ENCODE measurements at regions not wholly inside any gene's neighbourhood (a gene's known extent, or its start where the extent isn't known, plus 50 kb on each side); places are given as distances from the start of the nearest gene placed in this dataset.

DNA sequence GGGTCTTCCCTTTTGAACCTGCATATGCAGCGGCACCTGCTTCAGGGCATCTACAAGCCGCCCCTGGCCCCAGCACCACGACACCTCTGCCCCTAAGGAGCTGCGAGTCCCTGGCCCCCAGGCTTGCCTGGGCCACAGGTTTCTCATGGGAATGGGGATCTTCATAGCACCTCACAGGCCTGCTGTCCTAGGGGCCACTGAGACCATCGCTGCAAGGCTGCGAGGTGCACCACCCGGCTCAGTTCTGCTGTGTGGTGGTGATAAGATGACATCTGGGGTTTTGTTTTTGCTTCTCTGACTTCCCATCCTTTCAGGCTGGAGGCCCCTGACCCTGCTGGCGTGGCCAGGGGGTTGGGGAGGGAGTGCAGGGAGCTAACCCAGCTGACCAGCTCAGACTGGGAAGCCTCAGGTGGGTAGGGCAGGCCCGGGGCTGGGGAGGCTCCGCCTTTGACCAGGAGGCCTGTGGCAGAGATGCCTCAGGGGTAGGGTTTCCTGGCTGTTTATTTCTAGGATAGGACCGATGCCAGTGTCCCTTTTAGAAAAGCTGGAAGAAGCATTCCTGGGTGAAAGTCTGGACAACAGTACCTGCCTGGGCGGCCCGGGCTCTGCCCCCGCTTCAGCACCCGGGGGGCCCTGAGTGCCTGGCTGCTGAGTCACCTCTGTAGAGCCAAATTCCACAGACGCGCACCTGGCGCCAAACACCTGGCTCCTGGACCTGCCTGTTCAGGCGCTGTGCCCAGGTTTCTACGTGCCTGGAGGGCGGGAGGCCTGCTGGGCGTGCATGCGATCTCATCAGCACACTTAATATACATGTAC, 264.7 kb downstream of the DLL1 start:
- DNase-seq: no peak

DNA sequence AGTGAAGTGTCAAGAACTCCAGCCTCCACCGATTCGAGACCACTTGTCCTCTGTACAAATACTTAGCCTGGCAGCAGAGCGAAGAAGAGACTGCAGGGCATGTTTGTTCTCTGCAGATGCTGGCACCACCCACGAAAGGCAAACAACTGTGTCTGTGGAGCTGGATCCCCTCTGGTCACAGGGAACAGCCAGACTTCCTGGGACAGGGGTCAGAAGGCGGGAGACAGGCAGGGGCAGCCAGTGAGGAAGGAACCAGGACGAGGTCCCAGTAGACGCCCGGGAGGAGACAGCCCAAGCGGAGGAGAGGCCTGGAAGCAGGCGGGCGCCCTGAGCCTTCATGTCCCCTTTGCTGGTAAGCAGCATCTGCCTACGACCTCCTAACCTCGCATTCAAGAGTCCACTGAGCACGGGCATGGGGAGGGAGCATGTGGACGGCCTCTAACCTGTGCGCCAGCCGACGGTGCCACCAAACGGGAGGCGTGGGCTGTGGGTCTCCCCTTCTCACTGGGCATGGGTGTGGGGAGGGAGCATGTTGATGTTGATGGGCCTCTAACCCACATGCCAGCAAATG, 265.5 kb downstream of the DLL1 start:
- DNase-seq: no peak

- no peak for DNase-seq
Observed at GRCh38 chr6:170024940-170025339, 265.9 kb downstream of the DLL1 start.

- peak in 1 of 2 donors; percentile 8 for DNase-seq
Observed at GRCh38 chr6:170023620-170024521, 267.0 kb downstream of the DLL1 start.

- DNase-seq: no peak
Observed at GRCh38 chr6:170022827-170023619, 267.9 kb downstream of the DLL1 start.

DNA sequence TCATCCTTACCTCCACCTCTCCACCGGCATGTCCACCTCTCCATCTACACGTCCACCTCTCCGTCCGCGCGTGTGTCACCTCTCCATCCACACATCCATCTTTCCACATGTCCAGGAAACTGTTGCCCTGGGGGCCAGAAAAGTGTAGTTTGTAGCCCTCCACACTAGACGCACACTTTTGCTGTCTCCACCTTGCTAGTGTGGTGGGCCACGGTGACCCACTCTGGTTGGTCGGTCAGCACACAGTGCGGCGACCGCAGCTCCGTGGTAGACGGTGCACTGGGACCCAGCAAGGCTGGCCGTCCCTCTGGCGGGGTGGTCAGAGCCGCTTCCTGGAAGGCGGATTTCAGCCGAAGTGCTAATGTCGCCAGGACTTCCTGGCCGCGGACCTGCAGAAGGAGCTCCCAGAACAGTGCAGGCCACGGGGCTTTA, 268.6 kb downstream of the DLL1 start:
- DNase-seq: no peak

GRCh38 chr6:170021579-170021978, 269.3 kb downstream of the DLL1 start:
- DNase-seq: no peak

- no peak for DNase-seq
Observed at GRCh38 chr6:170019818-170020583, 268.6 kb downstream of the ERMARD start.

DNA sequence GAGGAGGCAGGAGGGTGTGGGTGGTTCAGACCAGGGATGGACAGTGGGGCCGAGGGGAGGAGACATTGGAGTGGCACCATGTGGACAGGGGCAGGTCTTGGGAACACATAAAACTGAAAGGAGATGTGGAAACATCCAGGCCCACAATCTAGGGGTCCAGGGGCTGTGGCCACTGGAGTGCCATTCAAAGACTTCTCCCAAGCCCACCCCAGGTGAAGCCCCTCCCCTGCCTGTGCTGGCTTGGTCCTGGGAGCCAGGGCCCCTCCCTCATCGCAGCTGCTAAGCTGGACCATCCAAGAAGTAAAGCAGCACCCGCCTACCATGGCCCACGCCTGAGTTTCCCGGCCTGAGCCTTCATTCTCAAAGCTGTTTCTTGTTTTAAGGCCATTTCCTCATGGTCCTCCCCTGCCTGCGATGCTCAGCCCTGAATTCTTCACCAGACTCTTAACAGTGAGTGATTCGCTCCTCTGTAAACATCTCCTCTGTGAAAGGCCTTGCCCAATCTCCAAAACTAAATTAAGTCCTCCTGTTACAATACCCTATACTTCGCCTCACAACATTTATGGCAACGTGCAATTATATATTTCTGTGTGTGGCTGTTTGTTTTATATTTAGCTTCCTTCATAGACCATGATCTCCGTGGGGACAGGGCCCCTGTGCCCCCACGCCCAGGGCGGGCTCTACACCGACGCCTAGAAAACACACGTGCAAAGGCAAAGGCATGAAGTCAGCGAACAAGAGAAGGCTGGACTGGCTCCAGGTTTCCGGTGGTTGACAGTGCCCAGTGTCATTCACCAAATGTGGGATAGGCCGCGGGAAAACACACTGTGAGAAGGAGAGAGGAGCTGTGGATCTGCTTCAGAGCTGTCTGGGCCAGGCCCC, 267.8 kb downstream of the ERMARD start:
- no peak for DNase-seq

- DNase-seq: no peak
Observed at GRCh38 chr6:170018422-170018935, 267.1 kb downstream of the ERMARD start.

- DNase-seq: no peak
Observed at GRCh38 chr6:170017603-170018320, 266.3 kb downstream of the ERMARD start.

- DNase-seq: no peak
Observed at GRCh38 chr6:170013815-170014214, 262.4 kb downstream of the ERMARD start.

DNA sequence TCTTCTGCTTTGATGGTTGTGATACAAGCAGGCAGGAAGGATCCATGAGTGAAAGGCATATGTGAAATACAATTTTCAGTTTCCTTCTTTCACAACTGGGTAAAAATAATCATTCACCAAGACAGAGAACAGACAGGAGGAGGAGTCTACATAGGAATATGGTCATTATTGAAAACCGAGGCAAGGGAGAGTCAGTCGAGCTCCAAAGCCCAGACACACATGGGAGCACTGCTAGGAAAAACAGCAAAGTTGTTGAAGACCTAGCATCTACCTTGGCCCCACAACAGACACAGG, 260.6 kb downstream of the ERMARD start:
- no peak for DNase-seq

DNA sequence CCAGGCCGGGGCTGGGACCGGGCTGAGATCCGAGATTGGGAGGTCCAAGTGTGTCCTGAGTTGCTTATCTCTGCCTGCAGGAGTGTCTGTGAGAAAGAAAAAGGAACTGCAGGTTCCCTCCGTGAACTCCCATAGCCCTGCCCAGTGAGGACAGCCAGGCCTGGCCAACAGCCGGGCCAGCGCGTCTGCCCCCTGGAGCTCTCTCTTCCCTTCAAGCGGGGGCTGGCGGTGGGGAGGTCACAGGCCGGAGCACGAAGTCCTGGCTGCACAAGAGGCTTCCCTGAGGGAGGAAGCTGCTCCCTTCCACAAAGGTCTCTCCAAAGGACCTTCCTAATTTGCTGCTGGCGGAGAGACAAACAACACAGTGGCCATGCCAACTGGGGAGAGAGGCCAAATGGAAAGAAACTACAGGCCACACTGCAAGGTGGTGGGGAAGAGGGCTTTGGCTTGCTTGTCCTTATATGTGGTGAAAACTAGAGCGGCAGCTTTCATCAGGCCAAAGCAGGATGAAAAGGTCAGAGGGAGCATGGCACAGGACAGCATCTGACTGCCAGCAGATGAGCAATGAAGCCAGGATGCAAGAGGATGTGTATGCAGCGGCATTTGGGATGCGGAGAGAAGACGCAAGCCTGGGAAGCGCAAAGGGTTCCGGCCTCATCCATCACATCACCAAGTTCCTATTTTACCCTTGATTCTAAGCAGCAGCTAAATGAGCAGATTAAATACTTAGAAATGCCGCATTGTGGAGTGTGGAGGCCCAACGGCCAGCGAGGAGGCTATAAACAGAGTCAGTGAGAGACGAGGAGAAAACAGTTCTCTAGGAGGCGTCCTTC, 260.0 kb downstream of the ERMARD start:
- DNase-seq: no peak

GRCh38 chr6:170010665-170011203, 259.3 kb downstream of the ERMARD start:
- DNase-seq: no peak

- DNase-seq: no peak
Observed at GRCh38 chr6:170008294-170008785, 256.9 kb downstream of the ERMARD start.

DNA sequence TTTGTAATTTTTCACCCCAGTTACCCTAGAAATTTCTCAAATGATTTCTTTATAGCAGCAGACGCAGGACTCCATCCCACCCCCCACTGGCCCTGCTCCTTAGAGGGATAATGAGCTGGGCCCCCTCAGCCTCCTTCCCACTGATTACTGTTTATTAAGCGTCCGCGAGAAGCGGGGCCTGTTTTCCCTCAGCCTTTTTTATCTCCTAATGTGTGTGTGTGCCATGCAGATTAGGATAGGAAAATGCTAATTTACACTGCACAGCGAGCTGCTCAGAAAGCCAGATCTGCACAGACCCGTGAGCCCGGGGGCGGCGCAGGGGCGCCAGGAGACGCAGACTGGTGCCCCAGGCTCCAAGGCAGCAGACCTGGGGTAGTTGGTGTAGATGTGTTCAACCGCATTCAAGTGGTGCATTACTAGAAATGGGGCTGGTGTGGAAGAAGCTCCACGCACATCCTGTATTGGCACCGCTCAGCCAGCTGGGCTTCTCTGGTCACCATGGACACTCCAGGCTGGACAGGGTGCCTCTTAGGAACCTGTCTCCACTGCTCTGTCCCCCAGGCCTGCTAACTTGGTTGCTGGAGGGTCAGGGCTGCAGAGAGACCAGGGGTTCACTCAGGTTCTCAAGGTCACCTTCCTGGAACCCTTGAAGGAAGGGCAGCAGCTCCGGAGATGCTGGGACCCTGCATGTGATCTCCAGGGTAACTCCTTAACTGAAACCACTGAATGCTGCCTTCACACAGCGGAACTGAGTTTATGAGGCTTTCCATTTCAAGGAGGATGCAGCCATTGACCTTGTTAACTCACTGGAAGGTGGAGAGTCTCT, 256.3 kb downstream of the ERMARD start:
- DNase-seq: no peak
